Stimulated activated naive CD4-positive, alpha-beta T cell treated with Interleukin-2 at 50 U/mL for 16 hours (primary cell): ENCODE measurements at regions not wholly inside any gene's neighbourhood (a gene's known extent, or its start where the extent isn't known, plus 50 kb on each side); places are given as distances from the start of the nearest gene placed in this dataset.

Experiments
- DNase-seq: peaks from one replicate; lab custom pipeline; 2025; lab: John Stamatoyannopoulos, UW

DNA sequence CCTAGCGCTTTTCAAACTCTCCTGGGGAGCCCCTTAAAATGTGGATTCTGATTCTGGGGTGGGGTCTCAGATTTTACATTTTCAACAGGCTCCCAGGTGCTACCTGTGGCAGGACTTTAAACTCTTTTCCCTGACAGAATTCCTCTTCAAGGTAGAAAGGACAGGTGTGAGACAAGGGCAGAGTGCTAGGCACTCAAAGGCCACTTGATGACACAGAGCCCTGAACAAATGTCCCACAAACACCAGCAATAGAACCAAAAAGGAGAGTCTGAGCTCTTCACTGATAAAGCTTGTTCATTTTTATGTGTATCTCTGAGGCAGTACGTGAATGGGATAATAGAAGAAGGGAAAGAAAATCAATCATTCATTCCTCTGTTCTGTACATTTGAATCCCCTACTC is 77.7 kb upstream of the PELI1 start:
- no peak for DNase-seq

GRCh38 chr2:64222351-64222750 is 78.1 kb upstream of the PELI1 start:
- no peak for DNase-seq

DNA sequence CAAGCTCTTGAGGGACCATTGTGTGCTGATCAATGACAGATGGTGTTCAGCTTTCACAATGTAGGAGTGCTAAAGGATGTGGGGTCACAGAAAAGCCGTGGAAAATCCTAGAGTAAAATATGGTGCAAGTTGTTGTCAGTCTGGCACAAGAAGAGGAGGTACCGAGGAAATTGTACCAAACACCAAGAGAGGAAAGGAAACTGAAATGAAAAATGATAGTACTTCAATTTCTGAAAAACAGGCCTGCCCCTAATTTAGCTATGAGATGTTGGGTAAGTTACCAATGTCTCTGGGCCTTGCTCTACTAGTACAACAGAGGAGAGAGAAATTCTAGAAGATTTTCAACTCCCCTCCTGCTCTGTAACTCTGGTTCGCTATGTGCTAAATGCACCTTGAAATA is 78.8 kb upstream of the PELI1 start:
- DNase-seq = no peak

- no peak for DNase-seq
These were observed 81.3 kb upstream of the PELI1 start for GRCh38 chr2:64225491-64225890.

DNA sequence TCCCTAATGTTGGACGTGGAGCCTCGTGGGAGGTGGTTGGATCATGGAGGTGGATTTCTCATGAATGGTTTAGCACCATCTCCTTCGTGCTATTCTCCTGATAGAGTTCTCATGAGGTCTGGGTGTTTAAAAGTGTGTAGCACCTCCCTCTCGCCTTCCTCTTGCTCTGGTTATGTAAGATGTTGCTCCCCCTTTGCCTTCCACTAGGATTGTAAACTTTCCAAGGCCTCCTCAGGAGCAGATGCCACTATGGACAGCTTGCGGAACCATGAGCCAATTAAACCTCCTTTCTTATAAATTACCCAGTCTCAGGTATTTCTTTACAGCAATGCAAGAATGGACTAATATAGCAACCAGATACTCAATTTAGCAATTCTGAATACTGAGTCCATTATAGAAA is 82.4 kb upstream of the PELI1 start:
- no peak for DNase-seq

DNA sequence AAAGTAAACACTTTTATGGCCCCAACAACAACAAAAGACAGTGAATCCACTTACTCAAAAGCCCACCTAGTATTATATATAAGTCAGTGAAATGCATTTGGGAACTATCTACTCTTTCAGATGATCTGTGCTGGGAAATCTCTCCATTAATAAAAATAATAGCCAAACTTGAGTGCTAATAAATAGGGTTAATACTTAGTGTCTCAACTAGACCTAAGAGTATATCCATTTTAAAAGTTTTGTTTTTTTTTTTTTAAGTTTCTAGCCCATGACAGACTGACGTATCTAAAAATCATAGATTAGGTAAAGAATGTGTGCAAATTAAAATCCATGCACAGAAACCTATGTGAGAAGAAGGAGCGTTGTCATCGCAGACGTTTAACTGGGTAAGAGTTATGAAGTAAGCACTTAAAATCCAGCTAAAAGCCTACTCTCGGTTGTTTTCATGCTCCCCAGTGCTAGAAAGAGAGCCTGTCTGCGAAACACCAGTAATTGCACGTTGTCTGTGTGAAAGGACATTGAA is 83.4 kb upstream of the PELI1 start:
- DNase-seq = no peak

GRCh38 chr2:64228126-64228678 is 84.0 kb upstream of the PELI1 start:
- peak; percentile 59 for DNase-seq

- no peak for DNase-seq
These were observed 84.7 kb upstream of the PELI1 start for GRCh38 chr2:64228918-64229317.

GRCh38 chr2:64230540-64230939 is 86.3 kb upstream of the PELI1 start:
- DNase-seq = no peak

GRCh38 chr2:64232266-64232665 is 88.0 kb upstream of the PELI1 start:
- no peak for DNase-seq

- no peak for DNase-seq
These were observed 89.2 kb upstream of the PELI1 start for GRCh38 chr2:64233376-64233922.

DNA sequence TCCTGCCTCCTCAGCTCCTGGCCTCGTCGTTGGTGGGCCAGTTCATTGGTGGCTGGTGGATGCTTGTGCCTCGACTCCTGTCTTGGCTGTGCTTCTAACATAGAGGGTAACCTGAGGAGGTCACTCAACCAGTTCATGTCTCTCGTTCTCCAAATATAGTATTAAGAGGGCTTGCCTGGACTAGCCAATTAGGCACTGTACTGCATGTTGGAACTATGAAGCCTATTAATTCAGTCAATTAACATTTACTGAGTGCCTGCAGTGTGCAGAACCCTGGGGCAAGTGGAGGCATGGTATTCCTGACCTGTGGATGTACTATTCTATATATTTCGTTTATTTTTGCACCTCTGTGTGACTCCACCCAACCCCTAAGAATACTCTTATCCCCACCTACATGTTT is 89.9 kb upstream of the PELI1 start:
- DNase-seq = no peak

- DNase-seq = no peak
These were observed 90.6 kb upstream of the PELI1 start for GRCh38 chr2:64234785-64235184.

GRCh38 chr2:64237266-64237665 is 93.0 kb upstream of the PELI1 start:
- DNase-seq = no peak

GRCh38 chr2:64238799-64239198 is 94.6 kb upstream of the PELI1 start:
- DNase-seq = no peak

- DNase-seq = no peak
These were observed 99.1 kb upstream of the PELI1 start for GRCh38 chr2:64243081-64244036.

- DNase-seq = no peak
These were observed 99.8 kb upstream of the PELI1 start for GRCh38 chr2:64244037-64244416.

- DNase-seq = no peak
These were observed 101.4 kb upstream of the PELI1 start for GRCh38 chr2:64245631-64246030.

DNA sequence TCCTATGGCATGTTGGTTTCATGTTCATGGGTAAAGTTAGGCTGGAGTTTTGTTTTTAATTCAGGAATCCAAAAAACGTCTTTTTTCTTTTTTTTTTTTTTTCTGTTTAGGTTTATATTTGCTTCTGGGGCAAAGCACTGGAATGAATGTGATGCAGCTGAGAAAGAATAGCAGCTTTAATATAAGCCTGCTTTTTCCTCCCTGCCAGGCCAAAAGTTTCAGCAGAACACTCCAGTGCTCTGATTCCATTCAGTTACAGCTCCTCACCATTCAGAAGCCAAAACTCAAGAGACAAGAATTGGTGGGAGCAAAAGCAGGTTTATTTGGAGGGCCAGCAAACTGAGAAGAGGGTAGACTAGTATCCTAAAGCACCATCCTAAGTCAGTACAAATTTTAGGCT is 102.7 kb upstream of the PELI1 start:
- DNase-seq = no peak

DNA sequence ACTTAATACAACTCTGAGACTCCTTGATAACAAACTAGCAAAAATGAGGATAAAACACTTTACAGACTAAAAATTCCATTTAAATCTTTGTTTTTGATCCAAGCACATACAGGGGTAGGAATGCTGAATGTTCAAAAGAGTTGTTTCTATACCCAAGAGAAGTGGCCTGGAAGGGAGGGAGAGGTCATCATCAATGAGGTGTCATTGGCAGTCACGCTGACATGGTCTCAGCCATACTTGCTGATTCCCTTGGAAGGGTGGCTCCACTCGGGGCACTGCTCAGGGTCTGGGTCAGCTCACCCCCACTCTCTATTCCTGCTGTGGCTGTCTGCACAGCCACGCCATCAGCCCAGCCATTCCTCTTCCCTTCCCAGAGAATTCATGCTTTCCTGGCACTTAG is 105.2 kb upstream of the PELI1 start:
- no peak for DNase-seq

DNA sequence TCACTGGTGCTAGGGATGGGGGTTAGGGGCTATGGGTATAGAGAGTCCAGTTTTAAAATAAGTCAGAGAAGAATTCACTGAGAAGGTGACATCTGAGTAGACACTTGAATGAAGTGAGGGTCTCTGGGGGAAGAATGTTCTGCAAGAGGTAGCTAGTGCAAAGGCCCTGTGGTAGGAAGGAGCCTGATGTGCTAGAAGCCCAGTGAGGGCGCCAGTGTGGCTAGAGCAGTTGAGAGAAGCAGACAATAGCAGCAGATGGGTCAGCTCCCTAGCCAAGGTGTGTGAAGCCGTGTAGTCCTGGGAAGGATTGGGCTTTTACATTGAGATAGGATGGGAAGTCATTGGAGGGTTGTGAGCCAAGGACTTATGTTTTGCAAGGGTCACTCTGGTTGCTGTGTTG is 105.8 kb upstream of the PELI1 start:
- DNase-seq = no peak

GRCh38 chr2:64250751-64251423 is 106.7 kb upstream of the PELI1 start:
- no peak for DNase-seq
